ENCODE measurements at regions not wholly inside any gene's neighbourhood (a gene's known extent, or its start where the extent isn't known, plus 50 kb on each side); places are given as distances from the start of the nearest gene placed in this dataset.

DNA sequence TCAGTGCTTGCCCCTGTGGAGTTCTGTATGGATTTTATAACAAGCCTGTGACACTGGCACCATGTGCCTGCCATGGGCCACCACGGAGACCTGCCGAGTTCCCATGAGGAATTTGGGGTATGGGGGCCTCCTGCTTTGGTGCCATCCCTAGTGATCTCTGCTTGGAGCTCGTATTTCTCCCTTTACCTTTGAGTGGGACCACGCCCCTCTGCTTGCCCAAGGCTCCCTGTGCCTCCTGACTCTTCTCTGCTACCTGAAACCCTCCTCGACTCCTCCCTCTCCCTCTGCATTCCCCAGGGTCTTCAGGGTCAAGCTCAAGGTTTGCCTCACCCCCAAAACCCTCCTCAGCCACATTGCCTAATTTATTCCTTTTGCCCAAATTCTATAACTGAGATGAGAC is 225.0 kb downstream of the BUB3 start:
- TF ChIP-seq JUND (CRISPR knock-in tag; IDR thresholded peaks at IDR 0.05) (no peak), SOX6 (IDR thresholded peaks at IDR 0.05) (no peak), SOX6 (CRISPR knock-in tag; IDR thresholded peaks at IDR 0.05) (no peak), TCF7L2 (IDR thresholded peaks at IDR 0.05; ENCODE audit: low read depth, low read length) (no peak), ZFX (CRISPR knock-in tag; IDR thresholded peaks at IDR 0.05; ENCODE audit: low read depth) (no peak), EEA1 (CRISPR knock-in tag; IDR thresholded peaks at IDR 0.05; ENCODE audit: borderline replicate concordance) (no peak), POLR2AphosphoS2 (IDR thresholded peaks at IDR 0.05; ENCODE audit: low read depth, low read length) (no peak), ZNF121 (CRISPR knock-in tag; IDR thresholded peaks at IDR 0.05) (no peak), NFYB (CRISPR knock-in tag; IDR thresholded peaks at IDR 0.05) (no peak), TARDBP (CRISPR knock-in tag; IDR thresholded peaks at IDR 0.05) (no peak)
- TF ChIP-seq, protein P1, sequence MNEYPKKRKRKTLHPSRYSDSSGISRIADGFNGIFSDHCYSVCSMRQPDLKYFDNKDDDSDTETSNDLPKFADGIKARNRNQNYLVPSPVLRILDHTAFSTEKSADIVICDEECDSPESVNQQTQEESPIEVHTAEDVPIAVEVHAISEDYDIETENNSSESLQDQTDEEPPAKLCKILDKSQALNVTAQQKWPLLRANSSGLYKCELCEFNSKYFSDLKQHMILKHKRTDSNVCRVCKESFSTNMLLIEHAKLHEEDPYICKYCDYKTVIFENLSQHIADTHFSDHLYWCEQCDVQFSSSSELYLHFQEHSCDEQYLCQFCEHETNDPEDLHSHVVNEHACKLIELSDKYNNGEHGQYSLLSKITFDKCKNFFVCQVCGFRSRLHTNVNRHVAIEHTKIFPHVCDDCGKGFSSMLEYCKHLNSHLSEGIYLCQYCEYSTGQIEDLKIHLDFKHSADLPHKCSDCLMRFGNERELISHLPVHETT (CRISPR knock-in tag; conservative IDR thresholded peaks at IDR 0.05): no peak

Data from HepG2 (cell line).